HEK293 (cell line): ENCODE measurements at regions not wholly inside any gene's neighbourhood (a gene's known extent, or its start where the extent isn't known, plus 50 kb on each side); places are given as distances from the start of the nearest gene placed in this dataset.

Experiments used
- CTCF ChIA-PET: fragments of 350-600 bp; formaldehyde crosslinking; extraction: SDS; loops from one replicate; lab custom pipeline; 2021; ENCODE audit warnings: antibody characterized with exemption; lab: Yijun Ruan, JAX
- POLR2A ChIA-PET: fragments of 300-600 bp; formaldehyde crosslinking; extraction: SDS; loops from one replicate; lab custom pipeline; 2020; ENCODE audit warnings: antibody characterized with exemption, inconsistent platforms; lab: Yijun Ruan, JAX
- H3K27ac ChIP-seq: fragments of 200-500 bp; sonication (Bioruptor generic); 2 replicates; pipeline ENCODE4 v1.5.1; 2014; ENCODE audit warnings: low read depth, low read length, control low read depth, inconsistent platforms; ENCODE audit errors: extremely low read depth
- H3K36me3 ChIP-seq, 2 experiments: fragments of 200-500 bp in 1 of 2; sonication (Bioruptor generic) in 1 of 2; 1 replicate in 1 of 2; 2 replicates in 1 of 2; pipeline ENCODE4 v1.5.1; 2014 to 2017; ENCODE audit warnings: inconsistent platforms in 2 of 2, low read length in 2 of 2; ENCODE audit not compliant: control insufficient read depth in 2 of 2, insufficient read depth in 1 of 2
- H3K4me1 ChIP-seq: fragments of 200-500 bp; sonication (Bioruptor generic); 2 replicates; pipeline ENCODE4 v1.5.1; 2014; ENCODE audit warnings: mild to moderate bottlenecking, low read length, inconsistent platforms; ENCODE audit not compliant: control insufficient read depth, insufficient read depth
- H3K4me3 ChIP-seq: 2 replicates; pipeline ENCODE4 v1.5.1; 2011; ENCODE audit warnings: low read depth, mild to moderate bottlenecking, control low read depth, low read length, moderate library complexity
- H3K9me3 ChIP-seq: fragments of 200-500 bp; sonication (Bioruptor generic); 2 replicates; pipeline ENCODE4 v1.5.1; 2014; ENCODE audit warnings: low read depth, low read length, inconsistent platforms; ENCODE audit not compliant: control insufficient read depth, insufficient read depth
- GLIS2 ChIP-seq: fragments of 450-650 bp; formaldehyde crosslinking; IDR thresholded peaks from 2 replicates; pipeline ENCODE4 v1.5.1; 2016; ENCODE audit warnings: missing biosample characterization, missing genetic modification characterization
- HOXC10 ChIP-seq: sonication (generic); formaldehyde crosslinking; IDR thresholded peaks from 2 replicates; pipeline ENCODE4 v1.8.1; 2023; ENCODE audit warnings: mild to moderate bottlenecking, missing genetic modification reagents
- IKZF3 ChIP-seq: fragments of 450-650 bp; IDR thresholded peaks from 2 replicates; pipeline ENCODE4 v1.5.0; 2018; ENCODE audit warnings: missing biosample characterization, mild to moderate bottlenecking, missing genetic modification characterization, moderate library complexity
- KLF10 ChIP-seq: fragments of 450-650 bp; IDR thresholded peaks from 2 replicates; pipeline ENCODE4 v1.5.1; 2018; ENCODE audit warnings: missing biosample characterization, mild to moderate bottlenecking, missing genetic modification characterization
- KLF16 ChIP-seq: fragments of 450-650 bp; formaldehyde crosslinking; IDR thresholded peaks from 2 replicates; pipeline ENCODE4 v1.5.1; 2017; ENCODE audit warnings: missing biosample characterization, missing genetic modification characterization
- KLF17 ChIP-seq: fragments of 450-650 bp; formaldehyde crosslinking; IDR thresholded peaks from 2 replicates; pipeline ENCODE4 v1.5.1; 2016; ENCODE audit warnings: missing biosample characterization, missing genetic modification characterization
- KLF9 ChIP-seq: fragments of 450-650 bp; formaldehyde crosslinking; IDR thresholded peaks from 2 replicates; pipeline ENCODE4 v1.5.1; 2016; ENCODE audit warnings: missing biosample characterization, missing genetic modification characterization, low read depth
- MEIS1 ChIP-seq: sonication (generic); formaldehyde crosslinking; IDR thresholded peaks from 2 replicates; pipeline ENCODE4 v1.8.1; 2022; ENCODE audit warnings: missing genetic modification reagents, mild to moderate bottlenecking, borderline replicate concordance
- ZBTB1 ChIP-seq: fragments of 450-650 bp; formaldehyde crosslinking; IDR thresholded peaks from 2 replicates; pipeline ENCODE4 v1.5.1; 2016; ENCODE audit warnings: missing biosample characterization, missing genetic modification characterization
- ZBTB26 ChIP-seq: fragments of 450-650 bp; formaldehyde crosslinking; optimal IDR thresholded peaks from 2 replicates; pipeline ENCODE3; 2016; ENCODE audit warnings: missing biosample characterization, mild to moderate bottlenecking, missing genetic modification characterization
- ZBTB49 ChIP-seq: fragments of 450-650 bp; formaldehyde crosslinking; IDR thresholded peaks from 2 replicates; pipeline ENCODE4 v1.5.1; 2016; ENCODE audit warnings: missing biosample characterization, missing genetic modification characterization, low read depth
- ZNF148 ChIP-seq: fragments of 450-650 bp; formaldehyde crosslinking; IDR thresholded peaks from 2 replicates; pipeline ENCODE4 v1.5.0; 2017; ENCODE audit warnings: missing biosample characterization, missing genetic modification characterization, borderline replicate concordance
- ZNF239 ChIP-seq: fragments of 450-650 bp; formaldehyde crosslinking; IDR thresholded peaks from 2 replicates; pipeline ENCODE4 v1.5.1; 2016; ENCODE audit warnings: missing biosample characterization, missing genetic modification characterization
- ZNF366 ChIP-seq: fragments of 450-650 bp; formaldehyde crosslinking; conservative IDR thresholded peaks from 2 replicates; pipeline ENCODE4 v1.5.1; 2016; ENCODE audit warnings: missing biosample characterization, missing genetic modification characterization
- ZNF37A ChIP-seq: fragments of 450-650 bp; IDR thresholded peaks from 2 replicates; pipeline ENCODE4 v1.5.1; 2018; ENCODE audit warnings: missing biosample characterization, missing genetic modification characterization
- ZNF394 ChIP-seq: fragments of 450-650 bp; formaldehyde crosslinking; IDR thresholded peaks from 2 replicates; pipeline ENCODE4 v1.5.1; 2016; ENCODE audit warnings: missing biosample characterization, missing genetic modification characterization, mild to moderate bottlenecking, moderate library complexity, borderline replicate concordance
- ZNF404 ChIP-seq: fragments of 450-650 bp; formaldehyde crosslinking; IDR thresholded peaks from 2 replicates; pipeline ENCODE4 v1.5.1; 2017; ENCODE audit warnings: missing biosample characterization, missing genetic modification characterization
- ZNF510 ChIP-seq: fragments of 450-650 bp; formaldehyde crosslinking; IDR thresholded peaks from 2 replicates; pipeline ENCODE4 v1.5.1; 2018; ENCODE audit warnings: mild to moderate bottlenecking, missing genetic modification characterization, missing biosample characterization; ENCODE audit not compliant: insufficient replicate concordance
- ZNF670 ChIP-seq: fragments of 450-650 bp; formaldehyde crosslinking; IDR thresholded peaks from 2 replicates; pipeline ENCODE4 v1.5.1; 2016; ENCODE audit warnings: missing biosample characterization, missing genetic modification characterization, low read depth
- ZNF76 ChIP-seq: fragments of 450-650 bp; formaldehyde crosslinking; IDR thresholded peaks from 2 replicates; pipeline ENCODE4; 2016; ENCODE audit warnings: low read depth, missing biosample characterization, missing genetic modification characterization, borderline replicate concordance
- ZNF777 ChIP-seq: fragments of 450-650 bp; formaldehyde crosslinking; IDR thresholded peaks from 2 replicates; pipeline ENCODE4 v1.5.1; 2017; ENCODE audit warnings: missing biosample characterization, missing genetic modification characterization, borderline replicate concordance
- ZSCAN16 ChIP-seq: fragments of 450-650 bp; formaldehyde crosslinking; IDR thresholded peaks from 2 replicates; pipeline ENCODE4 v1.5.1; 2016; ENCODE audit warnings: missing biosample characterization, missing genetic modification characterization

- TF ChIP-seq ZNF394 (tag by site-specific recombination) (no peak), ZBTB26 (tag by site-specific recombination) (no peak), KLF10 (no peak), ZNF777 (tag by site-specific recombination) (no peak), ZNF76 (no peak)
These were observed 163.3 kb upstream of the SPRY1 start (continued) for GRCh38 chr4:123233136-123233768.

- POLR2A ChIA-PET = no interaction called here
- no peak for TF ChIP-seq ZNF148 (tag by site-specific recombination)
- no peak for TF ChIP-seq ZNF510 (tag by site-specific recombination)
- TF ChIP-seq KLF9 (tag by site-specific recombination) = no peak
- no peak for TF ChIP-seq MEIS1 (CRISPR knock-in tag)
- no peak for TF ChIP-seq KLF17 (tag by site-specific recombination)
- no peak for TF ChIP-seq ZBTB1 (tag by site-specific recombination)
- no peak for TF ChIP-seq ZNF239
- TF ChIP-seq IKZF3 = no peak
- TF ChIP-seq ZNF366 = no peak
- TF ChIP-seq ZNF404 (tag by site-specific recombination) = no peak
- no peak for TF ChIP-seq ZSCAN16 (tag by site-specific recombination)
- no peak for TF ChIP-seq ZBTB49
- TF ChIP-seq ZNF37A (tag by site-specific recombination) = no peak
- no peak for TF ChIP-seq KLF16 (tag by site-specific recombination)
- TF ChIP-seq HOXC10 (CRISPR knock-in tag) = no peak
- no peak for TF ChIP-seq GLIS2 (tag by site-specific recombination)
- no peak for TF ChIP-seq ZNF670
- no peaks in the 10 kb centered on the region for H3K9me3 ChIP-seq
- no peak overlapping the region for H3K27ac ChIP-seq
- no peaks in the 10 kb centered on the region for H3K36me3 ChIP-seq
- H3K4me3 ChIP-seq = no peak overlapping the region
- CTCF ChIA-PET = no interaction called here
- no peaks in the 10 kb centered on the region for H3K4me1 ChIP-seq
These were observed 161.6 kb upstream of the SPRY1 start for GRCh38 chr4:123234955-123235354.
